WTC11 (cell line): ENCODE measurements at regions not wholly inside any gene's neighbourhood (a gene's known extent, or its start where the extent isn't known, plus 50 kb on each side); places are given as distances from the start of the nearest gene placed in this dataset.

Experiments used
- ATAC-seq: fragments of 200-7000 bp; cut with Tn5 transposase; 2 replicates; pipeline ENCODE4 v1.10.0; 2021; ENCODE audit warnings: mild to moderate bottlenecking, moderate library complexity
- CTCF ChIA-PET: fragments of 300-600 bp; sonication (Branson Sonifier 250); formaldehyde crosslinking; loops from one replicate; lab custom pipeline; 2021; ENCODE audit warnings: antibody characterized with exemption; lab: Charles Lee
- POLR2A ChIA-PET: fragments of 350-600 bp; sonication (Branson Sonifier 250); formaldehyde crosslinking; loops from one replicate; lab custom pipeline; 2021; ENCODE audit warnings: antibody characterized with exemption; lab: Charles Lee
- DNase-seq: peaks from one replicate; pipeline ENCODE4 v3.0.0; 2021; ENCODE audit warnings: low spot score
- H3K27ac Mint-ChIP-seq: 2 replicates; pipeline ENCODE4 v1.8.0; 2021; ENCODE audit warnings: mixed read lengths
- H3K27me3 Mint-ChIP-seq: 2 replicates; pipeline ENCODE4 v1.8.0; 2021; ENCODE audit warnings: low read depth, mild to moderate bottlenecking, moderate library complexity, mixed read lengths
- H3K36me3 Mint-ChIP-seq: 2 replicates; pipeline ENCODE4 v1.8.0; 2021; ENCODE audit warnings: mixed read lengths
- H3K4me1 Mint-ChIP-seq: 2 replicates; pipeline ENCODE4 v1.8.0; 2022; ENCODE audit warnings: mixed read lengths
- H3K4me3 Mint-ChIP-seq: 2 replicates; pipeline ENCODE4 v1.8.0; 2021; ENCODE audit warnings: mild to moderate bottlenecking, moderate library complexity, mixed read lengths
- H3K9me3 Mint-ChIP-seq: 2 replicates; pipeline ENCODE4 v1.8.0; 2021; ENCODE audit warnings: mixed read lengths
- AR ChIP-seq: fragments of 250-450 bp; sonication (Bioruptor Pico); IDR thresholded peaks from 2 replicates; pipeline ENCODE4 v1.9.0; 2021; ENCODE audit warnings: mild to moderate bottlenecking
- ATF6 ChIP-seq: sonication (generic); formaldehyde crosslinking; IDR thresholded peaks from 2 replicates; pipeline ENCODE4 v1.8.1; 2023; ENCODE audit warnings: mild to moderate bottlenecking, missing genetic modification reagents
- E2F4 ChIP-seq: sonication (generic); formaldehyde crosslinking; IDR thresholded peaks from 2 replicates; pipeline ENCODE4 v1.8.1; 2022; ENCODE audit warnings: low read depth, mild to moderate bottlenecking, moderate library complexity, missing genetic modification reagents, borderline replicate concordance
- FOXJ3 ChIP-seq: sonication (generic); formaldehyde crosslinking; IDR thresholded peaks from 2 replicates; pipeline ENCODE4 v1.9.0; 2021; ENCODE audit warnings: missing genetic modification reagents, mild to moderate bottlenecking, borderline replicate concordance
- FOXP4 ChIP-seq: sonication (generic); formaldehyde crosslinking; IDR thresholded peaks from 2 replicates; pipeline ENCODE4 v1.8.0; 2022; ENCODE audit warnings: mild to moderate bottlenecking, missing genetic modification reagents
- IRF2 ChIP-seq: sonication (generic); formaldehyde crosslinking; IDR thresholded peaks from 2 replicates; pipeline ENCODE4 v1.8.0; 2022; ENCODE audit warnings: low read depth, missing genetic modification reagents, borderline replicate concordance
- JUN ChIP-seq: sonication (generic); formaldehyde crosslinking; IDR thresholded peaks from 2 replicates; pipeline ENCODE4 v1.8.0; 2023; ENCODE audit warnings: mild to moderate bottlenecking, missing genetic modification reagents
- NFATC4 ChIP-seq: fragments of 250-450 bp; sonication (Bioruptor Pico); IDR thresholded peaks from 2 replicates; pipeline ENCODE4 v1.9.0; 2021; ENCODE audit warnings: mild to moderate bottlenecking
- OVOL2 ChIP-seq: fragments of 250-450 bp; sonication (Bioruptor Pico); IDR thresholded peaks from 2 replicates; pipeline ENCODE4 v1.9.0; 2021; ENCODE audit warnings: mild to moderate bottlenecking, borderline replicate concordance
- SOX15 ChIP-seq: fragments of 250-450 bp; sonication (Bioruptor Pico); IDR thresholded peaks from 2 replicates; pipeline ENCODE4 v1.9.0; 2021; ENCODE audit warnings: mild to moderate bottlenecking
- TEAD4 ChIP-seq: sonication (generic); formaldehyde crosslinking; IDR thresholded peaks from 2 replicates; pipeline ENCODE4 v1.8.0; 2022; ENCODE audit warnings: mild to moderate bottlenecking, missing genetic modification reagents
- ZNF281 ChIP-seq: sonication (generic); formaldehyde crosslinking; IDR thresholded peaks from 2 replicates; pipeline ENCODE4 v1.8.0; 2023; ENCODE audit warnings: mild to moderate bottlenecking, missing genetic modification reagents
- ZNF423 ChIP-seq: fragments of 250-450 bp; sonication (Bioruptor Pico); IDR thresholded peaks from 2 replicates; pipeline ENCODE4 v2.1.2; 2022; ENCODE audit warnings: mild to moderate bottlenecking, moderate library complexity
- ZNF512 ChIP-seq: sonication (generic); formaldehyde crosslinking; IDR thresholded peaks from 2 replicates; pipeline ENCODE4 v1.8.1; 2022; ENCODE audit warnings: missing genetic modification reagents, borderline replicate concordance
- ZSCAN18 ChIP-seq: fragments of 250-450 bp; sonication (Bioruptor Pico); IDR thresholded peaks from 2 replicates; pipeline ENCODE4 v2.1.2; 2022; ENCODE audit warnings: mild to moderate bottlenecking, moderate library complexity

- Mint-ChIP-seq H3K27ac (no peak overlapping the region), H3K4me1 (peaks cover 8% of the 10 kb centered on the region), H3K27me3 (no peaks in the 10 kb centered on the region), H3K9me3 (peaks cover 5% of the 10 kb centered on the region; the same call in 1 of the 2 replicates), H3K36me3 (no peaks in the 10 kb centered on the region), H3K4me3 (no peak overlapping the region)
- DNase-seq (no peak), ATAC-seq (no peak)
- CTCF ChIA-PET, result no interaction called here
- TF ChIP-seq SOX15 (CRISPR knock-in tag) (no peak), ZSCAN18 (no peak), ZNF512 (no peak), IRF2 (no peak), ZNF423 (no peak), FOXP4 (CRISPR knock-in tag) (no peak), ZNF281 (CRISPR knock-in tag) (no peak), AR (no peak), FOXJ3 (no peak), JUN (CRISPR knock-in tag) (no peak), NFATC4 (CRISPR knock-in tag) (no peak), ATF6 (no peak), E2F4 (CRISPR knock-in tag) (no peak), OVOL2 (CRISPR knock-in tag) (no peak), TEAD4 (no peak)
- POLR2A ChIA-PET, result no interaction called here
Measured at GRCh38 chr13:47289567-47289966, 392.7 kb upstream of the HTR2A start.
